EH (cell line): ENCODE measurements at regions not wholly inside any gene's neighbourhood (a gene's known extent, or its start where the extent isn't known, plus 50 kb on each side); places are given as distances from the start of the nearest gene placed in this dataset.
A peak's percentile ranks its signal among the peaks of the same experiment; 100 is the strongest.

Source experiments
- DNase-seq: peaks from one replicate; pipeline ENCODE4 v3.0.0-alpha.2; 2015; ENCODE audit warnings: low read depth

DNA sequence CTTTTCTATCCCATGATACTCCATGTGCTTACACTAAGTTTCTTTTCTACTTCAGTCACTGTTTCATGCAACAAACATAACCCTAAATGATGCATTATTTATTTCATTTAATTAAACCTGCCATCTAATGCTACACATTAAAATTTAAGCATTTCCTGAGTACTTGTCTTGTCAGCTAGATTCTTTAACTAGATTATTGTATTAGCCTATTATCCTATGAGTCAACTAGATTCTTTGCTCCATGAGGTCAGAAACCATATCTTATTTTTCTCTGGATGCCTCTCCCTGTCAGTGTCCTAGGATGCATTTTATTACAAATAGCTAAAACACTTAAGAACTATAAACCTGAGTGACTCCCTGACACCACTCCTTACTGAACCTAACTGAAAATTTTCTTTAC lies 652.4 kb downstream of the SLC4A3 start:
- DNase-seq = peak; percentile 86

DNA sequence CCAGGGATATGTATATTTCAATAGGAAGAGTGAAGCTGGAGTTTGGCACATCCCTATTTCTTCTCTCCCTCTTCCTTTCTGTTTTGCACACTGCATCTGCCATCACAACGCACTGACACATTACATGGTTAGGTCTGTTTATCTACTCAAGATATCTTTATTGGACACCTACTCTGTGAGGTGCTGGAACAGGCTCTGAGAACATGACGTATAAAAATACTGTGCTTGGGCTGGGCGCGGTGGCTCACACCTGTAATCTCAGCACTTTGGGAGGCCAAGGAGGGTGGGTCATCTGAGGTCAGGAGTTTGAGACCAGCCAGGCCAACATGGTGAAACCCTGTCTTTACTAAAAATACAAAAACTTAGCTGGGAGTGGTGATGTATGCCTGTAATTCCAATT lies 653.3 kb downstream of the SLC4A3 start:
- no peak for DNase-seq

DNA sequence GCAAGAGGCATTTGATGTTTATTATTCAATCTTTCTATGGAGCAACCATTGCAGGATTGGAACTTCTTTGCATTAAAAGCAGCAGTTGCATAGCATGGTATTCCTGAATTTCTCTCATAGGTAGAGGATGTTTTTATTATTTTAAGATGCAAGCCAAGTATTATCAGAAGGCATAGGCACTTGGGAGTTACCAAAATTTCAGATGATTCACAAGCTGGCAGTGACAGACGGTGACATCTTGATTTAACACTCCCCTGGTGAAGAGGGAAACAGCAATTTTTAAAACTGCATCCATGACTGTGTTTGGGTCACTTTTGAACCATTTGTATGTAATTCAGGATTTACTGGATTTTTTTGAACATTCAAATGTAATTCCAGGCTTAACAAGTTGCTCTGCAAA lies 654.3 kb downstream of the SLC4A3 start:
- DNase-seq = no peak

DNA sequence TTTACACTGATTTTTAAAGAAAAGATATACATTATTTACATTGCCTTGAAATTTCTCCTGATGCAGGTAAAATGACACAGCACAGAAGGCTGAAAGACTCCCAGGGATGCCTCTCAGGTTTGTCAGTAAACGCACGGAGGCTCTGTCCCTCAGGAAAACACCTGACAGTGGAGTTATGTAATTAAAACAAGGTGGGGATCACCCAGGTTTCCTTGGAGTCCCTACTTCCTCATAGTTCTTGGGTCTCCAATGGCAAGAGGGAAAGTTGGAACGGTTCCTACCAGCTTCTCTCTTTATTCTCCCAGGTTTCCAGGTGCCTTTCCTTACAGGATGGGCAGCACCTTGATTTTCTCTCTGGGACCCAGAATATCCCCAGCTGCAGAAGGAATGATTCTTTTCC lies 654.8 kb downstream of the SLC4A3 start:
- DNase-seq = no peak

DNA sequence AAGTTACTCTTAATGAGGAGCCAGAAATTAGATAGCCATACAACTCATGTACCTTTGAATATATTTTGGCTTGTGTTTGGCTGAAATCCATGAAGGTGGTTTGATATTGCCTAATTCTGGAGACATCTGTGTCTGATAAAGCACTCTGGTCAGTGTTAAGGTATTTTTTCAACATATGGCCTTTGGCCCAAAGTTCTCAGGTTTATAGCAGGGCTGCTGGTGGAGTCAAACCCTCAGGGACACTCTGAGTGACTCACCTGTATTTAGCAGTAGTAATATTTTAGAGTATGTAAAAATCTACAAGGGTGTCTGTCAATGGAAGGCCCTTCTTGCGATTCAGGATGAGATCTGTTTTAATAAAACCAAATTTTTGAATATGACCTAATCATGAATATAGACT lies 666.5 kb downstream of the SLC4A3 start:
- no peak for DNase-seq

DNA sequence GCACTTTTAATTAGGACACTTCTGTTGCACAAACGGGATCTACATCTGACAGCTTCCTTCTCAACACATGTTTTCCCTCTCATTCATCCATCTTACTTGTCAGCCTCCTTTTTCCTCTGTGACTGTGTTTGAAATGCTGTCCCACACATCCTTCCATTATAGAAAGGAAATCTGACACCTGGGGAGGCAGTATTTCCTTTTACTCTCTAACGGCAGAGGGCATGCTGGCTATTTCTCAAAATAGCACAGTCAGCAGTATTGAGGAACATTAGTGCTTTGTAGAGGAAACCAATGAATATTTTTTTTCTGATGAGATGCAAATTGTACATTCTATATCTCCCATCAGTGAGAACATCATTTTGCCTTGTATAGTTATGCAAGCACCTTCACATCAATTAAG lies 668.7 kb downstream of the SLC4A3 start:
- peak; percentile 14 for DNase-seq

DNA sequence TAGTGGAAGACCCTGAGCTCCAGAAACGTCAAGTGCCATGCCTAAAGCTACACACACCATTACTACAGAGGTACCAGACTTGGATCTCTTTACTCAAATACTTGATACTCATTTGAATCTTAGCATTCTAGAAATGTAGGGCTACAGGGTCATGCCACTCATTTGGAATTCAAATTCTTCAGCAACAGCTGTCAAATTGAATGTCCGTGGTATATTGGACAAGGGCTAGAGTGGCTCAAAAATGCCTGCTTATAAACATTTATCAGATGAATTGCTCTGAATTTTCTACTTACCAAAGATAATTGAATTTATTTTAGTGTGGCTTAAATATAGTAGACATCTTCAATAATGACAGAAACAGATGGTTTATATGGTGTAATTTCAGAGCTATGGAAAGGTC lies 669.7 kb downstream of the SLC4A3 start:
- no peak for DNase-seq

DNA sequence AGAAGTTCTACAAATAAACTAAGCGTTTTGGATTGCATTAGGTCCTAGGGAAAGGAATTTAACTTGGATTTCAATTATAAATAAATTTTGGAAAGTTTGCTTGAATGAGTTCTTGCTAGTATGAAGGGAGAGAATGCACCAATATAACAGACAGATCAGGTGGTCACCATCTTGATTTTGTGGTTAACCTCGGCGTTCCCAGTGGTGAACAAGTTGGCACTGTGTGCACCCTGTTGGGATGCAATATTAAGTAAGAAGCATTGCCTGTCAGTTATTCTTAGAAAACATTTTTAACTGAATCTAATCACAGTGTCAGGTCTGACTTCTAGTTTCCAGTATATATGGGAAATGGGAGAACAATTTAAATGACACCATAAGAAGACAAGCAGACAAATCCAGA lies 673.4 kb downstream of the SLC4A3 start:
- no peak for DNase-seq

DNA sequence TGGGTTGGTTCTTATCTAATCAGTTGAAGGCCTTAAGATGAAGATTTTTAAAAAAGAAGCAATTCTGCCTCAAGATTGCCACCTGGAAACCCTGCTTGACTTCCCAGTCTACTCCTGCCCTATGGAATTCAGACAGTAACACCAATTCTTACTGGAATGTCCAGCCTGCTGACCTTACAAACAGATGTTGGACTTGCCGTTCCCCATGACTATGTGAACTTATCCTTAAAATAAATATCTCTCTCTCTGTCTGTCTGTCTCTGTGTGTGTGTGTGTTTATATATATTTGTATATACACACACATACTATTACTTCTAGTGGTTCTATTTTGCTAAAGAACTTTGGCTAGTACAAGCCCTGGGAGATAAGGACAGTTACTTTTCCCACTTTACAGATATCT lies 675.3 kb downstream of the SLC4A3 start:
- no peak for DNase-seq

DNA sequence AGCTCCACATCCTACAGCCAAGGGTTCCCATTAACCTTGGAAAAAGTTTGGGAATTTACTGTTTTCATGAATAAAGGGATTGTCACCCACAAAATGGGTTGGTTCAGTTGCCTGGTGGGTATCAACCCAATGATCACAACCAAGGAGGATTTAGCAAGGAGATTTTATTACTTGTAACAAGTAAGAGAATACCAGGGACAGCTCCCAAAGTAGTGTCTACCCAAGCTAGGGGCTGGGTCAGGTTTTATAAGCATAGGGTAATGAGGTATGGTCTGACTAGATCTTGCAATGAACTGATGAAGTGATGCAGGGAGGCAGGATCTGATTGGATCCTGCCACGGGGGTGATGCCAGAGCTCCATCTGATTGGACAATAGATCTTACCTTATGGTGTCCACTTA lies 681.8 kb downstream of the SLC4A3 start:
- DNase-seq = no peak

DNA sequence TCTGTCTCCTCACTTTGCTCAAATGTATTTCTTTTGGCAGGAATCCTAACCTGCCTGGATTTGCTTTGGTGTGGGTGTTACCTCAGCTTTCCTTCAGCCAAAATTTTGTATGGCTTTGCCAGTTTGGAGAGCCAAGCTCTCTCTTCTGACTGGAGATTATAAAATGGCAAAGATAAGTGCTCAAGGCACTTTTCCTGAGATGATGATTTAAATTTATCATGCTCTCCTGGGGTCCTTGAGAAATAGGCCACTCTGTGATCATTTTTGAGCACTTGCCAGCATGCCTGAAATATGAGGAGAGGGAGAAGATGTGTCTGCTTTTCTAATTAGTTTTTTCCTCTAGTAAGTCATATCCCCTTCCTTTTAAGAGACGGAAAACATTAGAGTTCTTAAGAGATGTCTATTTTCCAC lies 683.0 kb downstream of the SLC4A3 start:
- DNase-seq = no peak

DNA sequence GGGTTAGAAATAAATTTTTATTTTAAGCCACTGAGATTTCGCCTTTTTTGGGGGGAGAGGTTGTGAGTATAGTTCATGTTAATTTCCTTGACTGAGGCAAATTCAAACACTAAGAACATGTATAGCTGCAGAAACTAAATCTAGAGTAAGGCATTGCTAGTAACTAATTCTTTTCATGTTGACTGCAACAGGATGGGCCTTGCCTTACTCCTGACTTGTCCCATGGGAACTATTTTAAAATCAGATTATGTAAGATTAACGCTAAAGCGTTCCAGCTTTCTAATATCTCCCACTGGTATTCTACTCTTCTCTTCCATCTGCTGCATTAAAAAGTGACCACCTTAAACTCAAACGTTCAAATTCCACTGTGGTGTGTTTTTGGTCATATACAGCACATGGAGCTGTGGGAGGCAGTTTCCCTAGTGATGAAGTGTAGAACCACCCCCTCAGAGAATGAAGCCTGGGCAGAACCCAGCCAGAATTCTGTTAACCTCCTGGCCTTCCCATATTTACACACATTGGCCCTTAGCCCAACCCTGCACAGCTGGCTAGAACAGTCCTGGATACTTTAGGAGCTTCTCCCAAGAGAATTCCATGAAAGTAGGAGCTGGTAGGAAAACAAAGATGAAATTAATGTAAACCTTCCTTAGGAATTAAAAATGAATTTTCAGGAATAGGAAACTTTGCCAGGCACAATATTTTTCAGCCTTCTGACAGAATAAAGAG lies 687.8 kb downstream of the SLC4A3 start:
- DNase-seq = peak; percentile 18

DNA sequence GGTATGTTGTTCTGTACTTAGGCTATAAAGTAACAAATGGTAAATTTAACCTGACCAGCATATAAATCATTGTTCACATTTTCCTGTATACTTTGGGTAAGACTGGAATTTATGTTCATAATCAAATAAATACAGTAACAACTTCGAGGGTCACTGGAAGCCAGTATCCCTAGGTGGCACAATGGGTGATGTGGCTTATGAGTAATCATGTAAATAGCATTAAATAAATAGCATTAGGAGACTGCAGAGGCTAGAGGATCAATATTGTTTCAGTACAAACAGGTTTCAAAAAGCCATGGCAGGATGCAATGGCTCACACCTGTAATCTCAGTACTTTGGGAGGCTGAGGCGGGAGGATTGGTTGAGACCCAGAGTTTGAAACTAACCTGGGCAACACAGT lies 690.6 kb downstream of the SLC4A3 start:
- DNase-seq = no peak

DNA sequence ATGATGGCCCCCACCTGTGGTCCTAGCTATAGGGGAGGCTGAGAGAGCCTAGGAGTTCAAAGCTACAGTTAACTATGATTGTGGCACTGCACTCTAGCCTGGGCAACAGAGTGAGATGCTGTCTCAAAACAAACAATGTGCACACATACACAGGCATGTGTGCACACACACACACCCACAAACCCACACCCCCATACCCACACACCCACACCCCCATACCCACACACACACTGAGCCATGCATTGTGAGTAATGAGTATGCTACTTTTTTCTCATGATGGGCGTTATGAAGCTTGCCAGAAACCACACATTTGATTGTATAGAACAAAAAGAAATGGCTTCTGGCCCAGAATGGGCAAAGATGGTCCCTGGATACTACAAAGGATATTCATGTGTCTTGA lies 691.1 kb downstream of the SLC4A3 start:
- no peak for DNase-seq

DNA sequence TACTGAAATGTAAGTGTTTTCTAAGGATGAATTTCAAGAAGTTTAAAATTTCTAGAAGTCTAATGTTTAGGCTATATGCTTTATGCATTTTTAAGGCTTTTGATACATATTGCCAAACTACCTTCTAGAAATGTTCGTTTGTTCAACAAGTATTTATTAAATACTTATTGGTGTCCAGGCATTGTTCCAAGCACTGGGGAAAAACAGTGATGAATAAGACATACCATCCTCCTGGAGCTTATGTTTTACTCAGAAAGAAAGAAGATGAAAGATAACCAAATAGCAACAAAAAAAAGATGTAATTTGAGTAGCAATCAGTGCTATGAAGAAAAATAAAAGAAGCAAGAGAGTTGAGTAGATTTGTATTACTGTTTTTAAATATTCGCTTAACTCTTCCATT lies 692.9 kb downstream of the SLC4A3 start:
- peak; percentile 56 for DNase-seq

DNA sequence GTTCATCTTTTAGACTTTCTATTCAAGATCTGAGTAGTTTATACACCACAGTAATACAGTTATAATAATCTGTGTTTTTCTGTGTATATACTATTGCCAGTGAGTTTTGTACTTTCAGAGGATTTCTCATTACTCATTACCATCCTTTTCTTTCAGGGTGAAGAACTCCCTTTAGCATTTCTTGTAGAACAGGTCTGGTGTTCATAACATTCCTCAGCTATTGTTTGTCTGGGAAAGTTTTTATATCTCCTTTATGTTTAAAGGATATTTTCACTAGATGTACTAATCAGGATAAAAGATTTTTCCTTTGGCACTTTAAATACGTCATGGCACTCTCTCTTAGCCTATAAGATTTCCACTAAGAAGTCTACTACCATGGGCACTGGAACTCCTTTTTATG lies 705.5 kb downstream of the SLC4A3 start:
- DNase-seq = no peak

DNA sequence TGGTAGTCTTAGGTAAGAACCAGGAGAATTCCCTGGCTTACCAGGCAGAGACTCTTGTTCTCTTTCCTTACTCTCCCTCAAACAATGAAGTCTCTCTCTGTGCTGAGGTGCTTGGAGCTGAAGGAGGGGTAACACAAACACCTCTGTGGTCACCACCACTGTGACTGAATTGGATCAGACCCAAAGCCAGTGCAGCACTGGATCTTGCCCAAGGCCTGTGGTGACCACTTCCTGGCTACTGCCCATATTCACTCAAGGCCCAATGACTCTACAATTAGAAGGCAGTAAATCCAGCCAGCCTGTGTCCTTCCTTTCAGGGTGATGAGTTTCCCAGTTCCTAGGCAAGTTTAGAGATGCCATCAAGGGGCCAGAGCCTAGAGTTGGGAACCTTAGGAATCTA lies 706.8 kb downstream of the SLC4A3 start:
- peak; percentile 64 for DNase-seq

DNA sequence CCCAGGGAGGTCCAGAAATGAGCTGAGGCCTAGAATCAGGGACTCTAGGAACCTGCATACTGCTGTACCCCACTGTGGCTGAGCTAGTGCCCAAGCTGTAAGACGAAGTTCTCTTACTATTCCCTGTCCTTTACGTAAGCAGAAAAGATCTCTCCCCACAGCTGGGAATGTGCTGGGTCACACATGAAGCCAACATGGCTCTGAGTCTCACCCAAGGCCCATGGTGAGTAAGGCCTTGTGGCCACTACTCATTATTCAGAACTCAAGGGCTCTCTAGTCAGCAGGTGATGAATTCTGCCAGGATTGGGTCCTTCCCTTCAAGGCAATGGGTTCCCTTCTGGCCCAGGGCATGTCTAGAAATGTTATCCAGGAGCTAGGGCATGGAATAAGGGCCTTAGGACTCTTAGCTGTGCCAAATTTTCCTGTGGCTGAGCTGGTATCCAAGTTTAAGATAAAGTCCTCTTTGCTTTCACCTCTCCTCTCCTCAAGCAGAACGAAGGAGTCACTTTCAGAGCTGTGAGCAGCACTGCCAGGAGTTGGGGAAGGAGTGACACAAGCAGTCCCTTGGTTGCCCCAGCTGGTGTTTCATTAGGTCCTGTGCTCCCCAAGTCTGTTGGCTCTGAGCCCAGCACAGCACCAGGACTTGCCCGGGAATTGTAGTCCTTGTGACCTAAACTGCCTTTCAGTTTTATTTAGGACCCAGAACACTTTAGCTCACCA lies 707.6 kb downstream of the SLC4A3 start:
- no peak for DNase-seq

DNA sequence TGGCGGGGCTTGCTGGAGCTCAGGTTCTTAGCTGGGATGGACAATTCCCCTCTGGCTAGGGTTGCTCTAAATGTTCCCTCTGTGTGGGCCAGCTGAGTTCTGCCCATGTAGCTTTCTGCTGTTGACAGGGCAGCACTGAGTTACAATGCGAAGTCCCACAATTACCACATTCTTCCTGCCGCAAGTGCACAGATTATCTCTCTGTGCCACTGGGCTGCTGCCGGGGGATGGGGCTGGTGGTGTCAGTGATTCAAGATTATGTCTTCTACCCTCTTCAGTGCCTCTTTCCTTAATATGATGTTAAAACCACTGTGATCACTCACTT lies 708.1 kb downstream of the SLC4A3 start:
- DNase-seq = no peak

DNA sequence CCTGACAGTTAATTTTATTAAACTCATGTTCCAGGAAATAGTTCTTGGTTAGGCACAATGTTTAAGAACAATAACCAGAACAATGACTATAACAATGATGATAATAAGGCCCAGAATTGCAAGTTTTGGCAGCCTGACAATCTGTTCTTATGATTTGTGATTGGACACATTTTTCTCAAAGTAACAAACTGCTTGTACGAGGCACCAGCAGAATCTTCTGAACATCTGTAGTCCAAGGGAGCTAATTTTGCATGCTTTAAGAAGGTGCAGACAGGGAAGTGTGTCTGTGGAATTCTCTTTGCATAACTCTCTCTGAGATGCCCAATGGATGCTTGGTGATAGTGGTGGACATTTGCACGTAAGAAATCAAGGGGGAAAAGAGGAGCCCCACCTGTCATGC lies 709.3 kb downstream of the SLC4A3 start:
- no peak for DNase-seq

DNA sequence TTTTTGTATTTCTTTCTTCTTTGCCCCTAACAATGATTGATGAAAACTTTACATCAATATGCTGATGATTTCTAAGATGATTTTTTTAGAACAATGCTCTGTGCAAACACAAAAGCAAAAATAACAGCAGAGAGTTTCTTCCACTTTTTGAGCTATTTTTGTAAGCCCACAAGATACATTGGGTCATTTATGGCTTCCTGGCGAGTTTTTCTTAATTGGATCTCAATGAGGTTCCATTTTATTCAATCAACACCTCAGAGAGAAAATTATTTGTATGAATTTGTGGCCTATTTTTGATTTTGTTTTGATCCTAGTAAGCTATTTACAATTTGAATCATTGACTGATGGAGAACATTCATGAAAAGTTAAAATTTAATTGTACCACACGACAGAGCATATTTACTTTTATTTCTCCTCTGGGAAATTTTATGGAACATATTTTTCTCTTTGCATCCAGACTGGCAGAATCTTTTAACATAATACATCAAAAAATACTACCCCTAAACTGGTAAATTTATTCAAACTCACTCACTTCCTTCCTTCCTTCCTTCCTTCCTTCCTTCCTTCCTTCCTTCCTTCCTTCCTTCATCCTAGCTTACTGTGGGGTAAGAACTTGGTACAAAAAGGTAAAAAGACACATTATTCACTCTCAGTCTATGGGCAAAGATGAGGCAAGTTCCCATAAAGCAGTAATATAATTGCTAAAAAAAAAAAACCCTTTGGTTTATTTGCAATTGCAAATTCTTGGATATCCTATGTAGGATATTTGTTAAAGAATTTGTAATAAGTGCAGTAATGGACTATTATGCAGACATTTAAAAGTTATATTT lies 710.4 kb downstream of the SLC4A3 start:
- no peak for DNase-seq

DNA sequence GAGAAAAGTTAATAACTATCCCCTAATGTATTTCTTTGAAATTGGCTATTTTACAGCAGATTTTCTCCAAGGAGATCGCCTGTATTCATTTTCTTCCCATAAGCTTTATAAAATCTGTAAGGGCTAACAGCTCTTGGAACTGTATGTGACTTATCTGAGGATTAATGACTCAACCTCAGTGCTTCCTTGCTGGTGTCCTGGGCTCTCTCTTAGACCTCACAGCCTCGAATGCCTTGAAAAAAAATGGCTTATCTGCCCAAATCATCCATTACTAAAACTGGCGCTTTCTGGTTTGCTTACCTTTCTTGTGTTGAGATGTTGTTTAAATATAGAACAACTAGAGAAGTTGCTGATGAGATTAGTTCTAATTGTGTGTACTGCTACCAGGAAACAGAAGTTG lies 713.6 kb downstream of the SLC4A3 start:
- DNase-seq = peak; percentile 12

DNA sequence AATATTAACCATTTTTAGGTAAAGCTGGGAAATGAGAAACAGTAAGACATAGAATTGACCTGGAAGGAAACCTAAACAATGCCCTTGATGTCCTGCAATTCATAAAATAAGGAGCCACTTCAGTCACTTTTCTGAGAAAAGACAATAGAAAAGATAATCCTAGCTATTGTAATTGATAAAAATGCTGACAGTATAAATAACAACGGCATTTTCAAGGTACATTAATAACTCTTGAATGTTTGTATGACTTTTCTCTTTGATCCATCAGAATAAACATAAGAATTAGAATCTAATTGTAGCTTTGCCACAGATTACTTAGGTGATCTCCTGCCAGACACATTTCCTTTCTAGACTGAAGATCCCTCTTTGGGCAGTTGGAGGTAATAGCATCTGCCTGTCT lies 719.5 kb downstream of the SLC4A3 start:
- no peak for DNase-seq
